ENCODE measurements at regions not wholly inside any gene's neighbourhood (a gene's known extent, or its start where the extent isn't known, plus 50 kb on each side); places are given as distances from the start of the nearest gene placed in this dataset.
"Not testable (repeated sequence)": the region's sequence is repeated elsewhere in the genome, so short reads cannot be mapped to it uniquely, and the experiment has no call there.

- no peak for DNase-seq (ENCODE audit: low spot score)
Observed at GRCh38 chr17:53058031-53058430, 764.7 kb upstream of the KIF2B start.

- DNase-seq (ENCODE audit: low spot score) = no peak
Observed at GRCh38 chr17:53046781-53047180, 775.9 kb upstream of the KIF2B start.

GRCh38 chr17:53039981-53040380 lies 782.7 kb upstream of the KIF2B start:
- no peak for DNase-seq (ENCODE audit: low spot score)

- DNase-seq (ENCODE audit: low spot score) = no peak
Observed at GRCh38 chr17:53033297-53033696, 789.4 kb upstream of the KIF2B start.

GRCh38 chr17:53032861-53033271 lies 789.9 kb upstream of the KIF2B start:
- DNase-seq (ENCODE audit: low spot score) = peak; percentile 23

GRCh38 chr17:53017227-53017626 lies 805.5 kb upstream of the KIF2B start:
- no peak for DNase-seq (ENCODE audit: low spot score)

GRCh38 chr17:53016085-53016484 lies 806.6 kb upstream of the KIF2B start:
- no peak for DNase-seq (ENCODE audit: low spot score)

- DNase-seq (ENCODE audit: low spot score) = no peak
Observed at GRCh38 chr17:53012364-53012763, 810.4 kb upstream of the KIF2B start.

GRCh38 chr17:53006006-53006405 lies 816.7 kb upstream of the KIF2B start:
- no peak for DNase-seq (ENCODE audit: low spot score)

- DNase-seq (ENCODE audit: low spot score) = no peak
Observed at GRCh38 chr17:53004902-53005301, 817.8 kb upstream of the KIF2B start.

GRCh38 chr17:52995881-52996280 lies 826.8 kb upstream of the KIF2B start:
- no peak for DNase-seq (ENCODE audit: low spot score)

- DNase-seq (ENCODE audit: low spot score) = no peak
Observed at GRCh38 chr17:52995147-52995546, 827.6 kb upstream of the KIF2B start.

- peak; percentile 10 for DNase-seq (ENCODE audit: low spot score)
Observed at GRCh38 chr17:52986056-52986662, 827.6 kb upstream of the CA10 start.

GRCh38 chr17:52982331-52982730 lies 823.8 kb upstream of the CA10 start:
- DNase-seq (ENCODE audit: low spot score) = no peak

- no peak for DNase-seq (ENCODE audit: low spot score)
Observed at GRCh38 chr17:52979921-52980320, 821.4 kb upstream of the CA10 start.

- no peak for DNase-seq (ENCODE audit: low spot score)
Observed at GRCh38 chr17:52965856-52966255, 807.3 kb upstream of the CA10 start.

GRCh38 chr17:52961751-52962150 lies 803.2 kb upstream of the CA10 start:
- DNase-seq (ENCODE audit: low spot score) = not testable (repeated sequence)

- DNase-seq (ENCODE audit: low spot score) = no peak
Observed at GRCh38 chr17:52957411-52957810, 798.9 kb upstream of the CA10 start.

GRCh38 chr17:52947418-52947817 lies 788.9 kb upstream of the CA10 start:
- no peak for DNase-seq (ENCODE audit: low spot score)

- DNase-seq (ENCODE audit: low spot score) = no peak
Observed at GRCh38 chr17:52938623-52939230, 780.2 kb upstream of the CA10 start.

GRCh38 chr17:52930581-52930980 lies 772.1 kb upstream of the CA10 start:
- DNase-seq (ENCODE audit: low spot score) = no peak

GRCh38 chr17:52930145-52930544 lies 771.6 kb upstream of the CA10 start:
- DNase-seq (ENCODE audit: low spot score) = no peak

- no peak for DNase-seq (ENCODE audit: low spot score)
Observed at GRCh38 chr17:52923658-52924057, 765.1 kb upstream of the CA10 start.

- DNase-seq (ENCODE audit: low spot score) = no peak
Observed at GRCh38 chr17:52899235-52899634, 740.7 kb upstream of the CA10 start.

Data from iPS-NIHi11 (cell line).